Ishikawa (cell line): ENCODE measurements at regions not wholly inside any gene's neighbourhood (a gene's known extent, or its start where the extent isn't known, plus 50 kb on each side); places are given as distances from the start of the nearest gene placed in this dataset.

Experiments used
- CEBPB ChIP-seq: IDR thresholded peaks from 2 replicates; pipeline ENCODE4 v1.6.1; 2012
- CREB1 ChIP-seq: IDR thresholded peaks from 2 replicates; pipeline ENCODE4 v1.6.1; 2012; ENCODE audit warnings: low read depth
- EGR1 ChIP-seq: IDR thresholded peaks from 2 replicates; pipeline ENCODE4 v1.6.1; 2012
- EP300 ChIP-seq: IDR thresholded peaks from 2 replicates; pipeline ENCODE4 v1.6.1; 2012; ENCODE audit warnings: borderline replicate concordance
- FOXM1 ChIP-seq: IDR thresholded peaks from 2 replicates; pipeline ENCODE4 v1.6.1; 2012; ENCODE audit warnings: low read depth, borderline replicate concordance
- MAX ChIP-seq: IDR thresholded peaks from 2 replicates; pipeline ENCODE4 v1.6.1; 2012
- NFIC ChIP-seq: IDR thresholded peaks from 2 replicates; pipeline ENCODE4 v1.6.1; 2012
- RAD21 ChIP-seq: IDR thresholded peaks from 2 replicates; pipeline ENCODE4 v1.6.1; 2012; ENCODE audit warnings: low read depth
- REST ChIP-seq: IDR thresholded peaks from 2 replicates; pipeline ENCODE4 v1.6.1; 2012; ENCODE audit warnings: low read depth, mild to moderate bottlenecking
- TAF1 ChIP-seq: IDR thresholded peaks from 2 replicates; pipeline ENCODE4 v1.6.1; 2012; ENCODE audit warnings: low read depth, mild to moderate bottlenecking
- TCF12 ChIP-seq: IDR thresholded peaks from 2 replicates; pipeline ENCODE4 v1.6.1; 2012; ENCODE audit warnings: low read depth
- TEAD4 ChIP-seq: IDR thresholded peaks from 2 replicates; pipeline ENCODE4 v1.6.1; 2012
- USF1 ChIP-seq: IDR thresholded peaks from 2 replicates; pipeline ENCODE4 v1.6.1; 2012
- YY1 ChIP-seq: IDR thresholded peaks from 2 replicates; pipeline ENCODE4 v1.6.1; 2012; ENCODE audit warnings: low read depth
- ZBTB7A ChIP-seq: IDR thresholded peaks from 2 replicates; pipeline ENCODE4 v1.6.1; 2012; ENCODE audit warnings: low read depth

- TF ChIP-seq TAF1 (no peak), REST (no peak), TEAD4 (no peak), NFIC (no peak), USF1 (no peak), TCF12 (no peak), EGR1 (no peak), YY1 (no peak), FOXM1 (no peak), ZBTB7A (no peak), CREB1 (no peak), MAX (no peak)
Observed at GRCh38 chr9:38141746-38142591, 72.9 kb upstream of the SHB start.

GRCh38 chr9:38138276-38138675 is 69.2 kb upstream of the SHB start:
- TF ChIP-seq EGR1 = no peak
- TF ChIP-seq FOXM1 = no peak
- no peak for TF ChIP-seq RAD21
- no peak for TF ChIP-seq ZBTB7A
- TF ChIP-seq USF1 = no peak
- TF ChIP-seq YY1 = no peak
- no peak for TF ChIP-seq MAX
- no peak for TF ChIP-seq EP300

GRCh38 chr9:38137342-38137741 is 68.3 kb upstream of the SHB start:
- TF ChIP-seq CEBPB = no peak
- TF ChIP-seq ZBTB7A = no peak
- TF ChIP-seq TEAD4 = no peak
- no peak for TF ChIP-seq TCF12
- TF ChIP-seq NFIC = no peak
- no peak for TF ChIP-seq USF1
- TF ChIP-seq YY1 = no peak
- no peak for TF ChIP-seq EP300
- TF ChIP-seq FOXM1 = no peak
- TF ChIP-seq MAX = no peak
- no peak for TF ChIP-seq RAD21
- no peak for TF ChIP-seq REST
- TF ChIP-seq CREB1 = no peak
- TF ChIP-seq TAF1 = no peak
- no peak for TF ChIP-seq EGR1

GRCh38 chr9:38136386-38136785 is 67.4 kb upstream of the SHB start:
- TF ChIP-seq TCF12 = no peak
- TF ChIP-seq YY1 = no peak
- TF ChIP-seq NFIC = no peak
- TF ChIP-seq EGR1 = no peak
- no peak for TF ChIP-seq RAD21
- TF ChIP-seq CREB1 = no peak
- TF ChIP-seq MAX = no peak
- TF ChIP-seq USF1 = no peak
- no peak for TF ChIP-seq TAF1
- no peak for TF ChIP-seq FOXM1
- no peak for TF ChIP-seq EP300
